ENCODE measurements at regions not wholly inside any gene's neighbourhood (a gene's known extent, or its start where the extent isn't known, plus 50 kb on each side); places are given as distances from the start of the nearest gene placed in this dataset.

- no peak for TF ChIP-seq CTCF (IDR thresholded peaks at IDR 0.05)
- TF ChIP-seq POLR2A (IDR thresholded peaks at IDR 0.05): no peak
- TF ChIP-seq POLR2AphosphoS5 (IDR thresholded peaks at IDR 0.05): no peak
Measured at GRCh38 chr16:64889446-64889845, 232.4 kb downstream of the CDH11 start.

Data from prostate gland (tissue), 2 donors.